HG03095 (cell line): ENCODE measurements at regions not wholly inside any gene's neighbourhood (a gene's known extent, or its start where the extent isn't known, plus 50 kb on each side); places are given as distances from the start of the nearest gene placed in this dataset.
"Not testable (repeated sequence)": the region's sequence is repeated elsewhere in the genome, so short reads cannot be mapped to it uniquely, and the experiment has no call there.

Source experiments
- ATAC-seq: cut with Tn5 transposase; IDR thresholded peaks from one replicate; pipeline ENCODE4 v1.9.1; 2021; ENCODE audit warnings: moderate library complexity; ENCODE audit not compliant: unreplicated experiment

DNA sequence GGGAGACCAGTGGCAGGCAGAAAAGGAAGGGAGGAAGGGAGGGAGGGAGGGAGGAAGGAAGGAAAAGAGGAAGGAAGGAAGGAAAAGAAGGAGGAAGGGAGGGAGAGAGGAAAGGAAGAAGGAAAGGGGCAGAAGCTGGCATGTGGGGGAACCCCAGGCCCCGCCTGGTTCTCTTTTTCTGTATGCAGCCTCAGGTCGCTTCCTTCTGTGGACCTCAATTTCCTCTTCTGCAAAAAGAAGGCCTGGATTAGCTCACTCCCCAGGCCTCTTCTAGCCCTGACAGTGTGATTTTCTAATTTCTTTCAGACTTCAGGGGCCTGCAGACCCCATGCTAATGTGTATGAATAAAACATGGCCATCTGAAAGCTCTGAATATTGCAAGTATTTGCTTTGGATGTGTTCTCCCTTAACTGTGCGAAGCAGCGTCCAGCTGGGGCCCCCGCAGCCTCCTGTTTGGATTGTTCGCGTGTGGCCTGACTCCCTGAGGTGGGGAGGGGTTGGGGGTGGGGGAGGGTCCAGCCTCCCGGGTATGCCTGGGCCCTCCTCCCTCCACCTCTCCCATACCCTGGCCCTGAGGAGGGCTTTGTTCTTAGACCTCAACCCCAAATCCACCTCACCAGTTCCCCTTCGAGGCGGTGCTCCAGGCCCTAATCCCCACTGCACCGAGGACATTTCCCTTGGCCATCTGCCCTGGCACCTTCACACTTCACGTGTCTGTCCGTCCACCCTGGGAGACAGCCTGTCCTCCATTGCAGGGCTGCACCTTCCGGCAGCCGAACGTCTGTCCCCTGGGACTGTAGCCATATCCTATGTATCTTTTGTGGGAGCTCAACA is 199.9 kb upstream of the ATP6AP2 start:
- no peak for ATAC-seq

DNA sequence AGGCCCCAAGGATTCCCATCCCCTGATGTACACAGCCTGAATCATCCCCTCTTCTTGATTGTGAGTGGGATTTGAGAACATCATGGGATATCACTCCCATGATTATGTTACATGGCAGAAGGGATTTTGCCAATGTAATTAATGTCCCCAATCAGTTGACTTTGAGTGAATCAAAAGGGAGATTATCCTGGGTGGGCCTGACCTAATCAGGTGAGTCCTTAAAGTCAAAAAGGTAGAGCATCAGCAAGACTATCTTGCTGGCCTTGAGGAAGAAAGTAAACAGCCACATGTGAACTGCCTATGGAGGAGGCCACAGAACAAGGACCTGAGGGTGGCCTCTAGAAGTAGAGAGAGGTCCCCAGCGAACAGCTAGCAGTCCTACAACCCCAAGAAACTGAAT is 203.1 kb upstream of the ATP6AP2 start:
- ATAC-seq = no peak

- ATAC-seq = no peak
Observed at GRCh38 chrX:40374486-40374885, 206.3 kb upstream of the ATP6AP2 start.

- ATAC-seq = no peak
Observed at GRCh38 chrX:40373641-40374040, 207.1 kb upstream of the ATP6AP2 start.

DNA sequence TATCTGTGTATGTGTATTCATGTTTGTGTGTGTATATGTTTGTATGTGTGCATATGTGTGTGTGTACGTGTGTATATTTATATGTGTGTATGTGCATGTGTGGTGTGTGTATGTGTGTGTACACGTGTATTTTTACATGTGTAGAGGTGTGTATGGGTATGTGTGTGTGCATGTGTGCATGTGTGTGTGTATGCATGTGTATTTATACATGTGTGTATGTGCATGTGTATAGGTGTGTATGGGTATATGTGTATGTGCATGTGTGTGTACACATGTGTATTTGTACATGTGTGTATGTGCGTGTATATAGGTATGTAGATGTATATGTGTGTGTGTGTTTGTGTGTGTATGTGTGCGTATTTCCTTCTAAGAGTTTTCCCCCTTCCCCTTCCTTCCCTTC is 207.7 kb upstream of the ATP6AP2 start:
- no peak for ATAC-seq

- ATAC-seq = no peak
Observed at GRCh38 chrX:40371376-40371775, 209.4 kb upstream of the ATP6AP2 start.

DNA sequence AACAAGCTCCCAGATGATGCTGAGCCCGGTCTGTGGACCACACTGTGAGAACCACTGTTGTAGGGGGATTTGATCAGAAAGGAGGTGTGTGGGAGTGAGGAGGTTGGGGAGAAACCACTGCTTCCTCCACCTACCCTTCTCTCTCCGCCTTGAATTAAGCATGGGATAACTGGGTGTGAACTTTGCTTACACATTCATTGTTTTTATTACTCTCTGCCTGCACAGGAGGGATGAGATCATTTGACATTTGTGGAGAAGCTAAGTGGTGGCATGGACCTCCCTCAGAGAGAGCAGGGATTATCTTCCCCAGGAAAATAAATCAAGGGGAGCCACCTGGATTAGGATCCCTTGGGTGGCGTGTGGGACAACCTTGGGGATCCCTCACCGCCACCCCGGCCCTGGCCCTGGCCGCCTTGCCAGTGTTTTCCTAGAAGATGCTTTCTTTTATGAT is 212.1 kb upstream of the ATP6AP2 start:
- no peak for ATAC-seq

DNA sequence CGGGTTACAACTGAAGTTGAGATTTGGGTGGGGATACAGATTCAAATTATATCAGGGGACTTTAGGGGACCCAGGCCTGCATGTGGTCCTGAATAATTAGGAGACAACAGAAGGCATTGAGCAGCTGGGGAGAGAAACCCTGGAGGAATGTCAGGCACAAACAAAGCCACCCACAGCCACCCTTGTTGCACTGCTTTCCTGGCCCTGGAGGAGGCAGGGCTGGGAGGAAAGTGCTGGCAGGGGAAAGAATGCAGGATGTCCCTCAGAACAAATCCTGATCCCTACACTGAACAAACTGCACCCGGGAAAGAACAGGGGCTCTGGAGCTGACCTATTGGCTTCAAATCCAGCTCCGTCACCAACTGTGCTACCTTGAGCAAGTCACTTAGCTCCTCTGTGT is 214.1 kb upstream of the ATP6AP2 start:
- no peak for ATAC-seq

DNA sequence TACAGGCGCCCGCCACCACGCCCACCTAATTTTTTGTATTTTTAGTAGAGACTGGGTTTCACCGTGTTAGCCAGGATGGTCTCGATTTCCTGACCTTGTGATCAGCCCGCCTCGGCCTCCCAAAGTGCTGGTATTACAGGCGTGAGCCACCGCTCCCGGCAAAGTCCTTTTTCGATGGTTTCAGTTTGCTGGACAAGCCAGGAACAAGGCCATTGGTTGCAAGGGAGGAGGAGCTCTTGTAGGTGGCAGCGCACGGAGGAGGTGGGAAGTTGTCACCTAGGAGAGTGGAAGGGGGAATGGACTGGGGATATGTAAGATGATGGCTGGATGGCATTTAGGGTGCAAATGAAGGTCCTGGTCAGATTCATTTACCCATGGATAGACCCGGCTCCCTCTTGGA is 218.5 kb upstream of the ATP6AP2 start:
- not testable (repeated sequence) for ATAC-seq

GRCh38 chrX:40360557-40360956 is 220.2 kb upstream of the ATP6AP2 start:
- ATAC-seq = no peak

DNA sequence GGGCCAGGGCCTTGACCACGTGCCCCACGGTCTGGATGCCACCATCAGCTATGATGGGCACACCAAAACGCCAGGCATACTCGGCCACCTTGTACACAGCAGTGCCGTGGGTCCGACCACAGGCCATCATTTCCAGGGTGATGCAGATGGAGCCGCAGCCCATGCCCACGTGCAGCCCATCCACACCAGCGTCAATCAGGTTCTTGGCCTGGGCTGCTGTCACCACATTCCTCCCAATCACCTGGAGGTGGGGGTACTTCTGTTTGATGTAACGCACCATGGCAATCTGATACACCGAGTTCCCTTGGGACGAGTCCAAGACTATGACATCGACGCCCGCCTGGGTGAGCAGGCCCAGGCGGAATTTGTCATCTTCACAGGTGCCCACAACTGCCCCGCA is 221.2 kb upstream of the ATP6AP2 start:
- no peak for ATAC-seq

GRCh38 chrX:40358994-40359393 is 221.8 kb upstream of the ATP6AP2 start:
- ATAC-seq = no peak

- ATAC-seq = no peak
Observed at GRCh38 chrX:40349251-40349650, 231.5 kb upstream of the ATP6AP2 start.

DNA sequence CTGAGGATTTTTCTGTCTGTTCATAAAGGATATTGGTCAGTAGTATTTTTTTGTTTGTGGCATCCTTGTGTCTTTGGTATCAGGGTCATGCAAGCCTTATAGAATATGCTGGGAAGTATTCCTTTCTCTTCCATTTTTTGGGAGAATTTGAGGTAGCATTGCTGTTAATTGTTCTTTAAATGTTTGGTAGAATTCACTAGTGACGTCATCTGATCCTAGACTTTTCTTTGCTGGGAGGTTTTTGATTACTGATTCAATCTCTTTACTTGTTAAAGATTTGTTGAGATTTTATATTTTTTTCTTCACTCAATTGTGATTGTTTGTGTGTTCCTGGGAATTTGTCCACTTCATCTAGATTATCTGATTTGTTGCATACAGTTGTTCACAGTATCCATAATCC is 234.4 kb upstream of the ATP6AP2 start:
- ATAC-seq = no peak

DNA sequence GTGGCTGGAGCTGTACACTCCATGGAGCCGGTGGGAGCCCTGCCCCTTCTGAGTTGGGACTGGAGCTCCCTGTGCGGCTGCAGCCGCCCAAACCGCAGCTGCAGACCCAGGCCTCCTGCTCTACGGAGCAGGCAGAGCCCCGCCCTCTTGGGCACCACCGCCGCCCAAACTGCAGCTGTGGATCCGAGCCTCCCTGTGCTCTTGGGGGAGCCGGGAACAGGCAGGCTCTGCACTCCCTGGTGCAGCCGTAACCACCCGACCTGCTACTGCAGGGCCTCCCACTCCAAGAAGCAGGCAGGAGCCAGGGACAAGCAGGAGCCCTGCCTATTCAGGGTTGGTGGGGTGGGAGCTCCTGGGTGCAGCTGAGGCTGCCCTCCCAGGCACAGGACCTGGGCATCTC is 237.5 kb upstream of the ATP6AP2 start:
- no peak for ATAC-seq

DNA sequence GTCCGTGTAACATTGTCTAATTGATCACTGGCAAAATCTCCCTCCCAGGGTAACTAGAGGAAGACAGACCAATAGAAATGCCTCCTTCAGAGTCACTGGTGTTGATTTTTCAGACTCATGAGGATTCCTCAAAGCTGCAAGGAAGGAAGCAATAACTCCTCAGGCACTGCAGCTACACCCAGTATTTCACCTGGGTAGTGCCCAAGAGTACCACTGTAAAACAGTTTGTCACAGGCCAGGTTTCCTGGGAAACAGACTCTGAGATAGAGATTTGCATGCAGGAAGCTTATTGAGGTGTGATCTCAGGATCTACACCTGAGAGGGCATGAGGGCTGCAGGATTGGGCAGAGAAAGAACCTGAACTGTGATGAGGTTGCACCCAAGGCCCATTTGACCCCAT is 240.7 kb upstream of the ATP6AP2 start:
- no peak for ATAC-seq

DNA sequence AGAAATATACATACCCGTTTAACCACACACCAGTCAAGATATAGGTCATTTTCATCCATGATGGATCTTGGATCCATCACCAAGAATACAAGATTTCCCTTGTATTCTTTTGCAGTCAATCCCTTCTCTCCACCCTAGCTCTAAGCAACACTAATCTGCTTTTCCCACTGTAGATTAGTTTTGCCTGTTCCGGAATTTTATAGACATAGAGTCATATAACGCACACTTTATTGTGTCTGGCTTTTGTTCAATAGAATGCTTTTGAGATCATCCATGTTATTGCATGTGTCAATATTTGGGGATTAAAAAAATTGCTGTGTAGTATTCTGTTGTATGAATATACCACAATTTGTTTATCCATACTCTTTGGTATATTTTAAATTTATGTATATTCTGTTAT is 235.6 kb upstream of the BCOR start:
- ATAC-seq = no peak

GRCh38 chrX:40331762-40332161 is 234.0 kb upstream of the BCOR start:
- no peak for ATAC-seq

GRCh38 chrX:40331353-40331752 is 233.6 kb upstream of the BCOR start:
- ATAC-seq = no peak

- ATAC-seq = no peak
Observed at GRCh38 chrX:40329616-40330015, 231.9 kb upstream of the BCOR start.

GRCh38 chrX:40327085-40327484 is 229.3 kb upstream of the BCOR start:
- no peak for ATAC-seq

GRCh38 chrX:40326186-40326965 is 228.6 kb upstream of the BCOR start:
- no peak for ATAC-seq
